GM18868 (cell line): ENCODE measurements at regions not wholly inside any gene's neighbourhood (a gene's known extent, or its start where the extent isn't known, plus 50 kb on each side); places are given as distances from the start of the nearest gene placed in this dataset.
"Not testable (repeated sequence)": the region's sequence is repeated elsewhere in the genome, so short reads cannot be mapped to it uniquely, and the experiment has no call there.

ENCODE experiments used
- ATAC-seq: cut with Tn5 transposase; IDR thresholded peaks from one replicate; pipeline ENCODE4 v1.9.1; 2021; ENCODE audit warnings: mild to moderate bottlenecking, moderate library complexity; ENCODE audit not compliant: unreplicated experiment

DNA sequence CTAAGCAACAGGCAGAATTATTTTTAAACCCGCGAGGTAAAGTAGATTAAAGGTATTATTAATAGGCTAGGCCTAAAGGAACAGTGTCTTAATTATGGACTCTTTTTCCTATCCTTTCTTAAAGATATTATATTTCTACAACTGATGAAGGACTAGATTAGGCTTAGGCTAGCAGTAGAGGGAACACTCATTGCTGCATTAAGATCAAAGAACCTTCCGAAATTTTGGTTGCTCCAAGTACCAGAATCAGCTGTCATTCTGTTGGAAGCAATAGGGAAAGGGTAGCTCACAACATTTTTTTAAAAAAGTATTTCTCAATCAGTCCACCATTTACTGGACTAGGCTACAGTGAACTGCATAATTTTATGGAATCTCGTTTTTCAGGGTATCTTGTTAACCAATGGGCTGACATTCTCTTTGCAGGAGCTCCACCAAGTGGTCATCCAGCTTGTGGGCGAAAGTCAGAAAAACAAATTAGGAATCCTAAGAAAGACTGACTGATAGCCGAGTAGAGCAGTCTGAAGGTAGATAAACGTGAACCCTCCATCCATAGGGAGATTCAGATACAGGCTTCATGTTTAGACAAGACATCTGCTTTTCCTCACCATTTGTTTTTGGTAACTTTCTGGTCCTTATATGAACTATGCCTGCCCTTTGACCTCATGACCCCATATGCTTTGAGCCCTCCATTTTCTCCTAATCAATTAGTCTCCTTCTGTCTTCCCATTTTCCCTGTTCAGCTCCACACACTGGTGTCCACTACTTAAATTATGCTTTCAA lies 103.6 kb upstream of the CHD1 start:
- peak; percentile 33 for ATAC-seq

DNA sequence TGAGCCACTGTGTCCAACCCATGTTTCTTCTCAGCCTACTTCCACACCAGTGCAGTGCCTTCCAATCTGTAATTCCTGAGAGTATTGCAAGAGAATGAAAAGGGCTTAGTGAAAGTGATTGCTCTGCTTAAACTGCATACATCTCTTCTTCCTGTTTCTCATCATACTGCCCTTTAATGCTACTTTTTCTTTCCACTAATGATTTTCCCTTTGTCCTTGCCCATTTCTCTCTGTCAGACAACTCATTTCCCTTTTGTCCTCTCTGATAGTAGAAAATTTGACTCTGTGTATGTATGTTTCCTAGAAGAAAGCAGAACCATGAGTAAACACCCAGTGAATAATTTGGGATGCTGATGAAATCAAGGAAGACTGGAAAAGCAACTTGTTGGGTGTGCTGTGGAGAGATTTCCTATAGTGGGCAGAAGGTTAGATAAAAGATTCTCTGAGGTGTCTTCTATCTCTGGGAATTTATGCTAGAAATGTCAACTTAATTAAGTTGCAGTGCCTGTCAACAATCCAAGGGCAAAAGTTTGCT lies 102.2 kb upstream of the CHD1 start:
- ATAC-seq, result no peak

DNA sequence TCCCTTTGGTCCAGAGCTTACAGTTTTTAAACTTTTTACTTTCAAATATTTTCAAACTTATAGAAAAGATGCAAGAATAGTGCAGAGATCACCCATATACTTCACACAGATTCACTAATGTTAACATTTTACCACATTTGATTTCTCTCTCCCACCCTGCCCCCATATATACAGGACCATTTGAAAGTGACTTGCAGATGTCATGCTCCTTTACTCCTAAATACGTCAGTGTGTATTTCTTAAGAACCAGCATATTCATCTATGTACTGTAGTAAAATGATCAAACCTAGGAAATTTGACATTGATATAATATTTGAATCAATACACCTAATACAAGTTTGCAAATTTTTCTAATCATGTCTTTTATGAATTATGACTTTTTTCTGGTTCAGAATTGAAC lies 100.4 kb upstream of the CHD1 start:
- no peak for ATAC-seq

DNA sequence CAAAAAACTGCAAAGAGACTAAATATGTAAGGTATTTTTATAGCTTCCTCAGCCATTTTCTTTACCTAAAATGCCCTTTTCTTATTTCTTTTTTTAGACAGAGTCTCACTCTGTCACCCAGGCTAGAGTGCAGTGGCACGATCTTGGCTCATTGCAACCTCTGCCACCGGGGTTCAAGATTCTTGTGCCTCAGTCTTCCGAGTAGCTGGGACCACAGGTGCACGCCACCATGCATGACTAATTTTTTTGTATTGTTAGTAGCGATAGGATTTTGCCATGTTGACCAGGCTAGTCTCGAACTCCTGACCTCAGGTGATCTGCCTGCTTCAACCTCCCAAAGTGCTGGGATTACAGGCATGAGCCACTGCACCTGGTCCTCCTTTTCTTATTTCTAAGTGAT lies 99.4 kb upstream of the CHD1 start:
- ATAC-seq, result not testable (repeated sequence)

DNA sequence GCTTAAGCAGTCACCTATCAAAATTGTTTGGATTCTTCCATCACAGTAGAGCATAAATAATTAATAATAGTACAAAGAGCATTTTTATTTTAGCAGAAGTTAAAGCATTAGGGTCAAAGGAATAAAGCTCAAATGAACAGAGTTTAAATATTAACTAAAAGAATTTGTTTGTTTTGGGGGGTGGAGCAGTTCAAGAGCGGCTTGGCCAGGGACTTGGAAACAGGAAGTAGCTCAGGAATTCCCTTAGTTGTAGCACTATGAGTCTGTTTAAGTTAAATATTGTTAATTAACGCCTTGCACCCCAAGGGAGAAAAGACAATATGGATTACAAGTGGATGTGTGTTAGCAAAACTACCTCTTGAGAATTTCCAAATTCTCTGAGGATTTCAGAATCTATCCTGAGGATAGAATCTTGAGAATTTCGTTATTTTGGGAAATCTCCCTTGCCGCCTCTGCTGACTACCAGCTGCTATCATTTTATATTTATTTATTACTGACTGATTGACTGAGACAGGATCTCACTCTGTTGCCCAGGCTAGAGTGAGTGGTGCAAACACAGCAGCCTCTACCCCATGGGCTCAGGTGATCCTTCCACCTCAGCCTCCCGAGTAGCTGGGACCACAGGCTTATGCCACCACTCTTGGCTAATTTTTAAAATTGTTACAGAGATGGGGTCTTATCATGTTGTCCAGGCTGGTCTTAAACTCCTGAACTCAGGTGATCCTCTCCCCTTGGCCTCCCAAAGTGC lies 96.7 kb upstream of the CHD1 start:
- no peak for ATAC-seq

DNA sequence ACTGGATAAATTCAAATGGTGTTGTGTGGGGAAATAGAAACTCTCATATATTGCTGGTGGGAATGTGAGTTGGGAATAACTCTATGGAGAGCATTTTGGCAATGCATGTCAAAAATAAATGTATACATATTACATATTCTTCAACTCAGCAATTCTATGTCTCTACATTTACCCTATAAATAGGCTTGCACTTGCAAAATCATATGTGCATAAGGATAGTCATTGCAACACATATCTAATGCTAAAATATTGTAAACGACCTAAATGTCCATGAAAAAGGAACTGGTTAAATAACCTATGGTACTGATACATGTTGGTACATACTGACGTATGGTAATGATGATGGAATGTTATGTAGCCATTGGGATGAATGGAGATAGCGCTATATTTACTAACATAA lies 94.5 kb upstream of the CHD1 start:
- no peak for ATAC-seq

DNA sequence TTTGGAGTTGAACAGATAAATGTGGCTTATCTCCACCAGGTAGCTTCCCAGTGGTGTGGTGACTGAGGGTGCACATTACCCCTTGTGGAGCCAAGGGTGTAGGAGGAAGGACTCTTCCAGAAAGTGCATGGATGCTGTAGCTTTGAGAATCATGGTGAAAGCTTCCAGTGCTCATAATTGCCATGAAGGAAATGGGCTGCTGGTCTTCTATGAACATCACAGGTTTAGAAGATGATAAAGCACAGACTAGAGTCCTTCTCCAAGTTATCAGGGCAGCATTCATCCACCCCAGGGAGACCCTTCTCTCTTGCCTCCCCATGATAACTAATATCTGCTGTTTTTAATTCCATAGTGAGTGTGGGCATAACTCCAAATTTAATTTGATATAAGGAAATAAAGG lies 93.4 kb upstream of the CHD1 start:
- no peak for ATAC-seq

DNA sequence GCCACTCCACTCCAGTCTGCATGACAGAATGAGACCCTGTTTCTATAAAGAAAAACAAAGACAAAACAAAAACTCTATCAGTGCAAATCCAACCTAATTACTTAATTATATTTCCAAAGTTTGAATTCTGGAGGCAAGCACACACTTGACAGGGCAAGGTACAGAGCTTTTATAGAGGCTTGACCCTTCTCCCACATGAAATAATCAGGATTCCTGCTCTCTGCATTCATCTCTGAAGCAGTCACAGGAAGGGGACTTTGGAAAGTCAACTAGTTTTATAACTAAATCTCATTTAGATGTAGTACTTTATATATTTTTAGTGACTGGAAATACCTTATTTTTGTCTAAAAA lies 91.9 kb upstream of the CHD1 start:
- ATAC-seq, result no peak

DNA sequence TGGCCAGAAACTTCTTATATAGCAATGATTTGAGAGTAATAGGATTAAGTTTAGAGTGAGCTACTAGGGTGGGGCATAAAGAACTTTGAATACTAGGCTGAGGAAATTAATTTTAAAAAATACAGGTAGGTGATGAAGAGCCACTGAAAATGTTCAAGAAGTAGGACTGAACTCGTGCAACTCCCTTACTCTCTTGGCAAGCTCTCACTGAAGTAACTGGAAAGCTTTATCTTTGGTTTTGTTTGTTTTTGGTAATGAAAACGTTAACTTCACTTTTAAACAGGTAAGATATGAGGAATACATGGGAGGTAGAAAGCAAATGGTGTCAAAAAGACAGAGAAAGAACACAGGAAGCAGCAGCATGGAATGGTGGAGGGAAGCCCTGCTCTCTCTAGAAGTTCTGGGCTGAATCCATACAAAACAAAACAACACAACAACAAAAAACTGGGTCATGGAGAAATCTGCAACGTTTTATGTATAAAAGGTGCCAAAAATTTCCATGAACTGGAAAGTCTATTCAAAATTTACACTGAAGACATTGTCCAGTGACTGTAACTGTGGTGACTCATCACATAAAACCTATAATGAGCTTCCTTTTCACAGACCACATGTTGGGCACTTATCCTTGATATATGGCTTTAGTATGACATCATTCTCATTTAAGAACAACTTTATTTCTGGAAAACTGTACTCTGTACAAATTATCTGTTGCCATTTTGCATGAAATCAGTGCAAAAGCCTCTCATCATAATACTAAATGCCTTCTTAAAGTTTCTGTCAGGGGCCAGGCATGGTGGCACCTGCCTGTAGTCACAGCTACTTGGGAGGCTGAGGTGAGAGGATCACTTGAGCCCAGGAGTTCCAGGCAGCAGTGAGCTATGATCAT lies 91.2 kb upstream of the CHD1 start:
- peak; percentile 91 for ATAC-seq

DNA sequence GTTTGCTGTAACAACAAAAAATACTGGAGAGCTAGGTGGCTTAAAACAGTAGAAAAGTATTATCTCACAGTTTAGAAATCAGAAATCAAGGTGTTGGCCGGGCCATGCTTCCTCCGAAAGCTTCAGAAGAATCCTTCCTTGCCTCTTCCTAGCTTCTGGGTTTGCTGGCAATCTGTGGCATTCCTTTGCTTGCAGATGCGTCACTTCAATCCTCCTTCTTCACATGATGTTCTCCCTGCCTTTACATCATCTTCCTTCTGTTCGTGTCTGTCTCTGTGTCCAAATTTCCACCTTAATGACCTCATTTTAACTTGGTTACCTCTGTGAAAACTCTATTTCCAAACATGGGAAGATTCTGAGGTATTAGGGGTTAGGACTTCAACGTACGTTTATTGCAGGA lies 90.4 kb upstream of the CHD1 start:
- no peak for ATAC-seq

DNA sequence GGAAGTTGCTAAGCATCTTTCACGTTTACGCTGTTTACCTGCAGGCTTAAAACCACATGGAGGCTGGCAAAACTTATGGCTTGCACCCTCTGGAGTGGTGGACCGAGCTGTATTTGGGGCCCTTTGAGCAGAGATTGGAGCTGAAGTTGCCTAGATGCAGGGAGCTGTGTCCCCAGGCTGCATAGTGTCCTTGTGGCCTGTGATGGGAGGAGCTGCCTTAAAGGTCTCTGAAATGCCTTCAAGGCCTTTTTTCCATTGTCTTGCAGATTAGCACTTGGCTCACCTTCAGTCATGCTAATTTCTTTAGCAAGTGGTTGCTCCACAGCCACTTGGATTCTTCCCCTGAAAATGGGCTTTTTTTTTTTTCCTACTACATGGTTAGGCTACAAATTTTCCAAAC lies 81.5 kb upstream of the CHD1 start:
- ATAC-seq, result no peak

DNA sequence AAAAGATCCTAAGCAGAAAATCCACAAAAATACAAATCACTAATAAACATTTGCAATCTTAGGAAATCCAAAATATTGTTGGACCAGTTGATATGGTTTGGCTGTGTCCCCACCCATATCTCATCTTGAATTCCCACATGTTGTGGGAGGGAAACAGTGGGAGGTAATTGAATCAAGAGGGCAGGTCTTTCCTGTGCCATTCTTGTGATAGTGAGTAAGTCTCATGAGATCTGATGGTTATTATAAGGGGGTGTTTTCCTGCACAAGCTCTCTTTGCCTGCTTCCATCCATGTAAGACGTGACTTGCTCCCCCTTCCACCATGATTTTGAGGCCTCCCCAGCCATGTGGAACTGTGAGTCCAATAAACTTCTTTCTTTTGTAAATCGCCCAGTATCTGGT lies 79.2 kb upstream of the CHD1 start:
- not testable (repeated sequence) for ATAC-seq

DNA sequence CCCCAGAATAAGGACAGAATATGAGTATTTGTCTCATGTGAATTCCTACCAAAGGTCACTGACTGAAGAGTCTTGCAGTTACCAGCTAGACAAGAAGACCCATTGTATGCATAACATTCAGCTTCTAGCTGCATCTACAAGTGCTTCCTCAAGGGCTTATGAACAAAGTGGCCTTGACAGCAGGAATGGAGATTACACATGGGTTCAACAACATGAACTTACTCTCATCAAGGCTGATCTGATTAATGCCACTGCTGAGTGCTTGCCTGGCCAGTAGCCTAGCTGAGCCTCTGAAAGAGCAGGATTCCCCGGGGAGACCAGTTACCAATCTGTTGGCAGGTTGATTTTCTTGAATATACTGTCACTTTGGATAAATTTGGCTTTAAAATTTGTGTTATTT lies 76.7 kb upstream of the CHD1 start:
- peak; percentile 18 for ATAC-seq

DNA sequence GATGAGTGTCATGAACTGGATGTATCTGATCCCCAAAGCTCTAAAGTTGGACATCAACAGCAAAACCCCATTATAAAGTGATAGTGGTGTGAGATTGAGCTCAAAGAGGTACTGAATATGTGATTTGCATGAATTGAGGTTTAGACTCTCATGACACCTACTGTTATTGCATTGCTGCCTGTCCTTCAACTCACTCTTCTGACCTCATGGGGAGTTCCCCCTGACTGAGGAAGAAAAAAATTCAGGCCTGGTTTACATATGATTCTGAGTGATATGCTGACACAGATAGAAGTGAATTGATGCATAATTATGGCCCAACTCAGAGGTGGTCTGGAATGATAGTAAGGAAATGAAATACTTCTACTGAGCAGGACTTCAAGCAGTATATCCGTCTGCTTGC lies 76.2 kb upstream of the CHD1 start:
- ATAC-seq, result peak; percentile 100

DNA sequence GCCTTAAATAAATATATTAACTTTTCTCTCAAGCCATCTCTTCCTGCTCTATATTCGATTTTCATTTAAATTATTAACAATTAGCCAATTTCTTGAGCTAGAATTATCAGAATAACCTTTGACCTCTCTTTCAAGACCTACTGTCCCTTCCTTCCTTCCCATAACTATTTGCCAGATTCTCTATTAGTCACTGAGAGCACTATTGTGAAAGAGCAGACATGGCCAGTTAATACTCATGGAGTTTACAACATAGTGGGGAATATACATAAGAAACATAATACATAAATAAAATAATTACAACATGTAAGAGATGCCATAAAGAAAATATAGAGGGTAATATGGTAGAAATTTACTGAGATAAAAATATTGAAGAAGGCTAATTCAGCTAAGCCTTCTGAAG lies 72.1 kb upstream of the CHD1 start:
- ATAC-seq, result no peak

DNA sequence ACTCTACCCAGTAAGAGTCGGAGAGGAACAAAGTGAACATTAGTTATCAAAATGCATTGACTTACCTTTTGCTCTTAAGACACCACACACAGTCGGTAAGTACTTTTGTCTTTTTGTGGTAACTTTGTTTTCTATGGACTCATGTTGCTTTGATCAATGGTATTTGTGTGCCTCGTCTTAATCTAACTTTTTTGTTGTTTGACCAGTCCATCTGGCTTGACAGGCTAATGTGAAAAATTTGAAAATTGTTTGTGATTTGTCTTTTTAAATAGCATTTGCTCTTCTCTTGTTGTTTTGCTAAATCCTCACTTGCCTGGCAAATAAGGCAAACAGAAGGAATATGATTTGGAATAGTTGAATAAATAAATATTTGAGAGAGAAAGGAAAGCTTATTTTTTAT lies 71.4 kb upstream of the CHD1 start:
- no peak for ATAC-seq

DNA sequence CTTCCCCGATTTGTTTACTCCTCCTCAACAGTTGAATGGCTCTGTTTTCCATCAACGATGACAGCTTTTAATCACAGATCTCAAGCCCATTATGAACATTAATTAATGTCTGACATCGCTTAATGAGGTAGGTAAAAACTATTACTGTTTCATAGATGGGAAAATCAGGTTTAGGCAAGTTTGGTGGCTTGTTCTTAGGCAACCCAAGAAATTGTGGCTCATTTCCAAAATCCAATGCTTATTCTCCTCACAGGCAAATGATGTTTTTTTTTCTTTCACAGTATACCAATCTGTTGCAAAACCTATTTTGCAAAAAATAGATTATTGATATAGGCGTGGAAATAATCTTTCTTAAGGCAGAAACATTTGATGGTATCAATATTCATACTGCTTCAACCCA lies 70.8 kb upstream of the CHD1 start:
- ATAC-seq, result no peak

DNA sequence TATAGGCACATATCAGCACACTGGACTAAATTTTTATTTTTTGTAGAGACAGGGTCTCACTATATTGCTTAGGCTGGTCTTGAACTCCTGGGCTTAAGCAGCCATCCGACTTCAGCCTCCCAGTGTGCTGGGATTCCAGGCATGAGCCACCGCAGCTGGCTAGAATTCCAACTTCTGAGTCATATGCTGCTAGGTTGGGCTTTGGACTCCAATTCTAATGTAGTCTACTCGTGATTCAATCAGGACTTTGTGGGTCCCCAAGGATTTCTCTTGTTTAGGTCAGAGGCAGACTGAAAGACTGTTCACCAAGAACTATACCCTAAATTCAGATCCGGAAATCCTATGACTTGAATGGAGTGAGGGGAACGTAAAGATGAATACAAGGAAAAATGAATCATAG lies 68.2 kb upstream of the CHD1 start:
- ATAC-seq, result no peak

DNA sequence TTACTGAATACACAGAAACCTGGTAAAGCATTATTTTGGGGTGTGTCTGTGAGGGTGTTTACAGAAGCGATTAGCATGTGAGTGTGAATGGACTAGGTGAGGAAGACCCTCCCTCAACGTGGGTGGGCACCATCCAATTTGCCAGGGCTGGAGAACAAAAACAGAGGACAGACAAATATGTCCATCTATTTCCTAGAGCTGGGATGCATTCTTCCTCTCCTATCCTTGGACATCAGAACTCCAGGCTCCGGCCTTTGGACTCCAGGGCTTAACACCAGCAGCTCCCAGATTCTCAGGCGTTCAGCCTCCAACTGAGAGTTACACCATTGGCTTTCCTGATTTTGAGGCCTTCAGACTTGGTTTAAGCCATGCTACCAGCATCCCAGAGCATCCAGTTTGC lies 65.8 kb upstream of the CHD1 start:
- no peak for ATAC-seq

DNA sequence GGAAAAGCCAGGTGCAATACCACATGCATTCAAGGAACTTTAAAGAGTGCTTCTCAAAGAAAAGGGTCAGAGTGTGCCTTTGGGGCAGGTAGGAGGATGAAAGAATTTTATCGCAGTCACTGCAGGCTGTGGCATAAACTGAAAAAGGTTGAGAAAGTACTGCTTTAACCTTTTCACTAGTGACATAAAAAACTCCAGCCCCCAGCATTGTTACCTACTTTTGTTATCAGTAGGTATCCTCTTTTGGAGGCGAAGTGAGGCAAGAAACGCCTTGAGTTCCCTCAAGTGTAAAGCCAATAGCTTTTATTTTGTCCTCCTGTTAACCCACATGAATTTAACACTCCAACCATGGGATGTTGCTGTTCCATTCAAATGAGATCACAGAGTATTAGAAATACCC lies 64.7 kb upstream of the CHD1 start:
- peak; percentile 53 for ATAC-seq

DNA sequence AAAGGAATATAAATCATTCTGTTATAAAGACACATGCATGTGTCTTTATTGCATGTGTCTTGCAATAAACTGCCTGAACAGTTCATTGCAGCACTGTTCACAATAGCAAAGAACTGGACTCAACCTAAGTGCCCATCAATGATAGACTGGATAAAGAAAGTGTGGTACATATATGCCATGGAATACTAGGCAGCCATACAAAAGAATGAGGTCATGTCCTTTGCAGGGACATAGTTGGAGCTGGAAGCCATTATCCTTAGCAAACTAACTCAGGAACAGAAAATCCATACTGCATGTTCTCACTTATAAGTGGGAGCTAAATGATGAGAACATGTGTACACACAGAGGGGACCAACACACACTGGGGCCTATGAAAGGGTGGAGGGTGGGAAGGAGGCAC lies 63.7 kb upstream of the CHD1 start:
- ATAC-seq, result no peak
